ENCODE measurements at regions not wholly inside any gene's neighbourhood (a gene's known extent, or its start where the extent isn't known, plus 50 kb on each side); places are given as distances from the start of the nearest gene placed in this dataset.

GRCh38 chr2:151020411-151020810 is 241.3 kb downstream of the RBM43 start:
- TF ChIP-seq CTCF (conservative IDR thresholded peaks at IDR 0.05): no peak
- TF ChIP-seq ZFX (IDR thresholded peaks at IDR 0.05): no peak
